ENCODE measurements at regions not wholly inside any gene's neighbourhood (a gene's known extent, or its start where the extent isn't known, plus 50 kb on each side); places are given as distances from the start of the nearest gene placed in this dataset.
"Not testable (repeated sequence)": the region's sequence is repeated elsewhere in the genome, so short reads cannot be mapped to it uniquely, and the experiment has no call there.

DNA sequence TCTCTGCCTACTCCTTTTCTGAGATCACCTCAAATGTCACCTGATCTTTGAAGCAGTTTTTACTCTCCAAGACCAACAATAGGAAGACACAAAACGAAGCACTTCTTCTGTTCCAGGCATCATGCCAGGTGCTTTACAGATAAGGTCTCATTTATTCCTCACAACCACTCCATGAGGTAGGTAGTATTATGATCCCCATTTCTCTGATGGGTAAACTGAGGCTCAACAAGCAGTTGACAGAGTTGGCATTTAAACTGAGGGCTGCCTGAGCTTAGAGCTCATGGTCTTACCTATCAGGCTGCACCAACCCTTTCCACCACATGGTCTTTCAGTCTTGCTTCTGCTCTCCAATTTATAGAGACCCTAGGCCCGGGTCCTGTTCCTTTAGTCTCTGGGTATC, 147.2 kb upstream of the JUN start:
- no peak for DNase-seq (ENCODE audit: low read depth in 3 of 3, low spot score in 2 of 3)

DNA sequence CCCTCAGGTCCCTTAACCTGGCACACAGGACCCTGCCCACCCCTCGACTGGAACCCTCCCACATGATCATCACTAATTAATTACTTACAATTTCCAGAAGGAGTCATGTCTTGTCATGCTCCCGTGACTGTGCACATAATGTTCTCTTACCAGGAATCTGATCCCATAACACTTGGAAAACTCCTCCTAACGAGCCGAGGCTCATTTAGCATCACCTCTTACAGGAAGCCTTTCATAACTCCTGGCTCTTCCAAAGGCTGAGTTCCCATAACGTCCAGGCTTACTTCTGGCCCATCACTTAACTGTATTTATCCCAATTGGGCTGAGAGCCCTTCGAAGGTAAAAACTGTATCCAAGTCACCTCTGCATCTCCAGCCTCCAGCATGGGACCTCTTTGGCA, 147.9 kb upstream of the JUN start:
- no peak for DNase-seq (ENCODE audit: low read depth in 3 of 3, low spot score in 2 of 3)

DNA sequence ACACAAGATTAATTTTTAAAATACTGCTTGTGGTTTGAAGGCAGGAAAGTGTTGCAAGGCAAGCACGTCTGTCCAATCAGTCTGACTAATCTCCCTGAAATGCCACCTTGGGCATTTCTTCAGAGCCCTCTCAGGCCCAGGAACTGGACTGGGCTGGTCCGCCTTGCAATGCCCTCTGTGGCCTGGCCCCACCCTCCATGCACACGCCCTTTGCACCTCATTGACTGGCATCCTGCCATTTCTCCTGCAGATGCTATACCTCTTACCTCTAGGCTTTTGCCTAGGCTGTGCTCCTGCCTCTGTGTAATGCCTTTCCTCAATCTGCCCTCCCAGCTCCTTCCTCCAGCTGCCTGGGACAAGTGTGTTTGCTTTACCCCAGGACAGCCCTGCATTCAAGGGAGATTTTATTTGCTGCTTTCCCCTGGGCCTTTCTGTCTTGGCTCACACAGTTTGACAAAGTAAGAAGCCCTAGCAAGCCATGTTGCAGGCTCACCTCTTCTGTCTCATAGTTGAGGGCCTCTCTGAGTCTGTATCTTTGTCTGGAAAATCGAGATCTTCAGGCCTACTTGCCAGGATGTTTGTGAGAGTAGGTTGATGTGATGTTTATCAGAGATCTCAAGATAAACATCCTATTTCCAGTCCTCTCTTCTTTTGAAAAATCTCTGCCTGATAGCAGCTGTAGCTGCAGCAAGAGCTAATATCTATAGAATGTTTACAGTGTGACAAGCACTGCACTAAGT, 149.2 kb upstream of the JUN start:
- no peak for DNase-seq (ENCODE audit: low read depth in 3 of 3, low spot score in 2 of 3)

DNA sequence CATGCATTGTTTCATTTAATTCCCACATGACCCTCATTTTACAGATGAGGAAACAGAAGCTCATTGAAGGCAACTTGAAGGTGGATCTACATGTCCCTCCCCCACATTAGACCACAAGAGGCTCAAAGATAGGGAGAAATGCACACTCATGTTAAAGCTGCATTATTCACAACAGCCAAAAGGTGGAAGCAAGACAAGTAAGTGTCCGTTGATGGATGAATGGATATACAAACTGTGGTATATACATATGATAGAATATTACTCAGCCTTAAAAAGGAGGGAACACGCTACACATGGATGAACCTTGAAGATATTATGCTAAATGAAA, 149.7 kb upstream of the JUN start:
- no peak for DNase-seq (ENCODE audit: low read depth in 3 of 3, low spot score in 2 of 3)

DNA sequence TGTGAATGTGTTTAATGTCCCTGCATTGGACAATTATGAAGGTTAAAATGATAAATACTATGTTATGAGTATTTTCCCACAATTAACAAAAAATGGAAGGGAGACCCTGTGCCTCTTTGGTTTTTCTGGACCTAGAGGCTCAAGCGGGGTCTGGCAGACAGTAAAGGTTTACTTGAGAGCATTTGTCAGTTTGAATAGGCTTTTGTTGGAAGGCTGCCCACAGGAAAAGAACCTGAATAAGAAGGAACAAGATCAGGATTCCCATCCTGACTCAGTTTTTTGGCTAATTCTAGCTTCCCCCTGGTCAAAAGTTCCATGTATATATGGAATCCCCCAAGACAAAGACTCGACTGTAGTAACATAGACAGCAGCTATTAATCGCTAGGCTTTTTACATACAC, 150.9 kb upstream of the JUN start:
- no peak for DNase-seq (ENCODE audit: low read depth in 3 of 3, low spot score in 2 of 3)

DNA sequence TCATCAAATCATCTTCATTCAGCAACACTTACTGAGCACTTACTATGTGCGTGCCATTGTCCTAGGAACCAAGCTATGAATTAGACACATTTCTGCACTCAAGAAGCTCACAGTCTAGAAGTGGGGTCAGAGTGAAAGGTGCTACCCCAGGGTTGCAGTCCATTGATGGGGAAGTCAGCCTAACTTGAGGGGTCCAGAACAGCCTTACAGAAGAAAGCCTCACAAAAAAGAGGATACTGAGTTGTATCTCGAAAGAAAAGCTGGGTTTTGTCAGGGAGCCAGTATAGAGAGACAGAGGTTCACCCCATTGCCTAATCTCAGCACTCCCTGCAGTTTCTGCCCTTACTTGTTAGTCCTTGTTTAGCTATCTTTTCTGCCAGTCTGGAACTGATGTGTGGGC, 153.1 kb upstream of the JUN start:
- DNase-seq (ENCODE audit: low read depth in 3 of 3, low spot score in 2 of 3) = no peak

DNA sequence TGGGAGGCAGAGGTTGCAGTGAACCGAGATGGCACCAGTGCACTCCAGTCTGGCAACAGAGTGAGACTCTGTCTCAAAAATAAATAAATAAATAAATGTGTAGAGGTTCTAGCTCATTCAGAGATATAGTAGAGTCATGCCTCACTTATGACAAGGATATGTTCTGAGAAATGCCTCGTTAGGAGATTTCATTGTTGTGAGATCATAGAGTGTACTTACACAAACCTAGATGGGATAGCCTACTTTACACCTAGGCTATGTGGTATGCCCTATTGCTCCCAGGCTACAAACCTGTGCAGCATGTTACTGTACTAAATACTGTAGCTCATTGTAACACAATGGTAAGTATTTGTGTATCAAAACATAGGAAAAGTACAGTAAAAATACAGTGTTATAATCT, 155.3 kb upstream of the JUN start:
- no peak for DNase-seq (ENCODE audit: low read depth in 3 of 3, low spot score in 2 of 3)

DNA sequence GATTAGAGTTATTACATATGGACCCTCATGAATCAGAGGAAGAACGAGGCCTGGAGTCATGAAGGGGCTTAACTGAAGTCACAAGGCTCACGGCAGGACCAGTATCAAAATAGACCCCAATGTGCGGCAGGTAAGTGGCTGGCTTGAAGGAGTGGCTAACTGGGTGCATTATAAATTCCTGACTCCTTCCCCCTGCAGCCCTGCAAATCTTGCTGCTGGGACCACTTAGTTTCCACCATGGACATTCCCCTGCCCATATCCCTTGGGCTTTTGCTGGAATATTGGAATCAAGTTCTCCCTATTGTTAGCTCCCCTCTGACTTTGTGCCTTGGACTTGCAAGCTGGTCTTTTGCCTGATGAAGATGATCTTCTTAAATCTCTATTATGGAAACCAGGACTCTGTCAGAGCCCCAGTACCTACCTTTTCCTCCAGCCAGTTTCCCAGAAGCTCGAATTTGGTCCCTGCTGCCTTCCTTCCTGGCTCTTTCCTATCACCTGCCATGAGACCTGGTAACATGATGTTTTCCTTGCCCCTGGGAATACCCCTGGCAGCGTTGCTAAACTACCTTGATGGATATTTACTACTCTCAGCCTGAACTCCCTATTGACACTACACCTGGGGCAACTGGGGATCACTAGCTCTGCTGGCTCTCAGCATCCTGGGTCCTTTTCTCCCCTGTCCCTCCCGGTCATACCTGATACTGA, 156.0 kb upstream of the JUN start:
- no peak for DNase-seq (ENCODE audit: low read depth in 3 of 3, low spot score in 2 of 3)

DNA sequence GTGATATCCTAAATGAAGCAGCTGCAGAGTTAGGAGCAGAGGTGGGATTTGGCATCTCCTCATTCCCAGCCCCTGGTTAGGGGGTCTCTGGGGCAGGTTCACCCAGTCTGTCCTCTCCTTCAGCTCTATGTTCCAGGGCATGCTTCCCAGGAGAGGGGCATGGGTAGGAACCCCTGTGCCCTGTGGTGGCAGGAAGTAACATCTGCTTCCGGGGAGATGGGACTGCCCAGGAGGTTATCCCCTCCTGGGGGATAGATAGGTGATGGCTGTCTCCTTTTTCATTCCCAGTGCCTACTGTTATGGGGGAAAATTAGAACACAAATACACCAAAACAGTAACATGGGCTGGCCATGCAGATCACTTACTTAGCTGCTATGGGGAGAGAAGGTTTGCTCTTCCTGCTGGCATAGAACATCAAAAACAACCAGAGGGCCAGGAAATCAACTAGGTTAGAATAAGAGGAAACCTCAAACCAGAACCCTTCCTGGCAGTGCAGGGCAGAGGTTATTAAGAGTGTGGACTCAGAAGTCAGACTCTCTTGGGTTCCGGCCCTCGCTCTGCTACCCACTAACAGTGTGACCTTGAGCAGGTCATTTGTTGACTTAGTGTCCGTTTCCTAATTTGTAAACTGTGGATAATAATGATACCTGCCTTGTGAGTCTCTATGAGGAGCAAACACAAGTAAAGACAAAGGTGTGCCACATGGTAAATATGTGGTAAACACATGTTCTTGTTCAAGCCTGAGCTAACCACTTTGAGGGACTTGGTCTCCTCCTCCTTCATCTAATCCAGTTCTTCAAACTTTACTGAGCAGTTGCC, 157.8 kb upstream of the JUN start:
- DNase-seq (ENCODE audit: low read depth in 3 of 3, low spot score in 2 of 3) = no peak

DNA sequence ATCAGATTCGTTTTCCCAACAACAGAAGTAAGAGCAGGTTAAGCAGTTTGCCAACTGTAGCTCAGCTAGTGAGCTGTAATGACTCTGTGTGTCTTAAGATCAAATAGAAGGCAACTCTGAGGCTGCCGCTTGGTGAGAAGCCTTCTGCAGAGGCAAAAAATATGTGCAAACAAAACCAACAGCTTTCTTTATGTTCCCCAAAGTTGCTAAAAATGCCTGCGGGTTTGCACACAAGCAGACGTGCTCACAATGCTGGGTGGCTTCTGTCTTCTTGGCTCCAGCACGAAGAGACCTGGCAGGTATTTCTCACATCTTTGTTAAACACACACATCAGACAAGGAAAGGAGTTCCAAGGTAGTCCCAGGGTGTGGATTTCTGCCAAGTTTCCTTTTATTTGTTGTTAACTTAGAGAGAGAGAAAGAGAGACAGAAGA, 158.9 kb upstream of the JUN start:
- no peak for DNase-seq (ENCODE audit: low read depth in 3 of 3, low spot score in 2 of 3)

DNA sequence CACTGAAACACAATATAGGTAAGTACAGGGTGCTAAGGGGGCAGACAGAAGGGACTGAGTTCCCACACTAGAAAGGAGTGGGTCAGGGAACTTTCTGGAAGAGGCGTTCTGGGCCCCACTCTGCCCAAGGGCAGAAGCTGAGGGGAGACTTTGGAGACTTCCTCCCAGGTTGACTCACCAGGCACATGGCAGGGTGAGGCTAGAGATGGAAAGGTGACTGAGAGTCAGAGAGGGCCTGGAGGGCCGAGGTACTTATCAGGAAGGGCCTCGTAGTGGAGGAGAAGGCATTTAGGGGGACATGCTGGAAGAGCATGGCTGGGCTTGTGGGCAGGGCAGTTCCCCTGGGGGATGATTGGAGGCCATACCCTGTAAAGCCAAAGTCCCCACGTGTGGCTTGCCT, 159.9 kb upstream of the JUN start:
- DNase-seq (ENCODE audit: low read depth in 3 of 3, low spot score in 2 of 3) = no peak

DNA sequence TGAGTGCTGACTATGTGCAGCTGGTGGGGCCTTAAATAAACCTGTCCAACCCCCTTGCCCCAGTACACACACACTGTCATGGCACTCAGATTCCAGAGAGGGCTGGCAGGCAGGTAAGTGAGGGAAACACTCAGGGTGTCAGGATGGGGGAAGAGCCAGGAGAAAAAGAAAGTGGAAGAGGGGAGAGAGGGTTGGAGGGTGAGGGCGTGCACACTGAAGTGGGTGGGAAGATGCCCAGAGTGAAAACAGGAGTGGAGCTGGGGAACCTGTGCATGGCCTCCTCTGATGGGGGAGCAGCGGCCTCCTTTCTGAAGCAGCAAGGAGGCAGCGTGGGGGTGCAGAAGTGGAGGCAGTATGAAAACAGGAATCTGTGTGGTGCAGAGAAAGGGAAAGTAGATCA, 160.6 kb upstream of the JUN start:
- no peak for DNase-seq (ENCODE audit: low read depth in 3 of 3, low spot score in 2 of 3)

DNA sequence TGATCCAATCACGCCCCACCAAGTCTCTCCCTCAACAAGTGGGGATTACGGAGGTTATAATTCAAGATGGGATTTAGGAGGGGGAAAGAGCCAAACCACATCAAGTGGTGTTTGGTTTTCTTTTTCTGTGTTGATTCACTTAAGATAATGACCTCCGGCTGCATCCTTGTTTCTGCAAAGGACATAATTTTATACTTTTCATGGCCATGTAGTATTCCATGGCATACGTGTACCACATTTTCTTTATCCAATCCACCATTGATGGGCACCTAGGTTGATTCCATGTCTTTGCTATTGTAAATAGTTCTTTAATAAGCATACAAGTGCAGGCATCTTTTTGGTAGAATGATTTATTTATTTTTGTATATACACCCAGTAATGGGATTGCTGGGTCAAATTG, 162.5 kb upstream of the JUN start:
- DNase-seq (ENCODE audit: low read depth in 3 of 3, low spot score in 2 of 3) = no peak

DNA sequence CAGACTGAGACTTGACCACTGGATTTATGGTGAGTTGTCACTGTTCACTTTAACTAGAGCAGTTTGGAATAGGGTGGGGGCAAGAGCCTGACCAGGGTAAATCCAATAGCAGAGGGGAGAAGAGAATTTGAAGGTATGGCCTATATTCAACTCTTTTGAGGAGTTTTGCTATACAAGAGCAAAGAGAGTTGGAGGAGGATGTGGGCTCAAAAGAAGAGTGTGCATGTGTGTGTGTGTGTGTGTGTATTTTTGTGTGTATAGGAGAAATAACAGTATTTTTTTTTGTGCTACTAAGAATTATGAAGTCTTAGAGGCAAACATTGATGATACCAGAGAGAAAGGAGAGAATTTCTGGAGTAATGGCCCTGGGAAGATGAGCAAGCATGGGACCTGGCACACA, 164.8 kb upstream of the JUN start:
- DNase-seq (ENCODE audit: low read depth in 3 of 3, low spot score in 2 of 3) = no peak

DNA sequence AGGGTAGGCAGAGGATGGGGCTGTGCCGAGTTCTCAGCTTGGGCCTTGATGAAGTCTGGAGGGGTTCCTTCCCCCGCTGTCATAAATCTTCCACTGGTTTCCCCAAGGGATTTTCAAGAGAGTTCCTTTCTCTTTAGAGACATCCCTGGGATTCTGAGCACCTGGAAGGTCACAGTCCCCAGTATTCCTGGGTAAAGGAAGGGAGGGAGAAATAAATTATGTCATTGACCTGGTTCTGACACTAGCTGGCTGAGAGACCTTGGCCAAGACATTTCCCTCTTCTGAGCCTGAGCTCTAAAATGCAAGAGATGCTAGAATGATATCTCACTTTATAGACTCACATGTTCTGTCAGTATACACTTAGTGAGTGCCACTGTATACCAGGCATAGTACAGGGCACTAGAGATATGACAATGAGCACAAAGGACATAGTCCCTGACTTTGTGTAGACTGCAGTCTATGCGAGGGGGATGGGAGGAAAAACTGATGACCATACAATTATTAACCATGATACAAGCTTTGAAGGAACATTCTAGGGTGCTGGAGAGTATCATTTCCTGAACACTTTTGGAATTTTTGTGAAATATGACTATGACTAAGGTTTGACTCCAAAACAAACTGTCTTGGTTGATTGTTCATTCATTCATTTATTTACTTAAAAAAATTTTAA, 165.8 kb upstream of the JUN start:
- no peak for DNase-seq (ENCODE audit: low read depth in 3 of 3, low spot score in 2 of 3)

DNA sequence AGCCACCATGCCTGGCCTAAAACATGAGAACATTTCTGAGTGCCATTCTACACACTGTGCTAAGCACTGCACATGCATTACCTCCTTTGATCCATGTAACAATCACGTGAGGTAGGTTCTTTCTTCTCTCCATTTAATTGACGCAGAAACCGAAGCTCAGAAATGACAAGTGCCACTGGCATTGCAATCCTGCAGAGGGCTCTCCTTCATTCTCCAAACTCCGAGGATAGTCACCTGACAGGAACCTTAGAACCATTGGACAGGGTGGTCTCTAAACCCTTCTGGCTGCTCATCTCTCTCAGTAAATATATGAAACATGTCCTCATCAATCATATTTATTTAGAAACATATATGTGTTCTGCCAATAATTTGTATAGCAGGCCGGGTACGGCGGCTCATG, 167.1 kb upstream of the JUN start:
- DNase-seq (ENCODE audit: low read depth in 3 of 3, low spot score in 2 of 3) = no peak

DNA sequence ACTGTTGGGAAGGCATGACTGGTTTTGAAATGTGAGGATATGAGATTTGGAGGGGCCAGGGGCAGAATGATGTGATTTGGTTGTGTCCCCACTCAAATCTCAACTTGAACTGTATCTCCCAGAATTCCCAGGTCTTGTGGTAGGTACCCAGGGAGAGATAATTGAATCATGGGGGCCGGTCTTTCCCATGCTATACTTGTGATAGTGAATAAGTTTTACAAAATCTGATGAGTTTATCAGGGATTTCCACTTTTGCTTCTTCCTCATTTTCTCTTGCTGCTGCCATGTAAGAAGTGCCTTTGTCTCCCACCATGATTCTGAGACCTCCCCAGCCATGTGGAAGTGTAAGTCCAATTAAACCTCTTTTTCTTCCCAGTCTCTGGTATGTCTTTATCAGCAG, 170.1 kb upstream of the JUN start:
- DNase-seq (ENCODE audit: low read depth in 3 of 3, low spot score in 2 of 3) = not testable (repeated sequence)

DNA sequence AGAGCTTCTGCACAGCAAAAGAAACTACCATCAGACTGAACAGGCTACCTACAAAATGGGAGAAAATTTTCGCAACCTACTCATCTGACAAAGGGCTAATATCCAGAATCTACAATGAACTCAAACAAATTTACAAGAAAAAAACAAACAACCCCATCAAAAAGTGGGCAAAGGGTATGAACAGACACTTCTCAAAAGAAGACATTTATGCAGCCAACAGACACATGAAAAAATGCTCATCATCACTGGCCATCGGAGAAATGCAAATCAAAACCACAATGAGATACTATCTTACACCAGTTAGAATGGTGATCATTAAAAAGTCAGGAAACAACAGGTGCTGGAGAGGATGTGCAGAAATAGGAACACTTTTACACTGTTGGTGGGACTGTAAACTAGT, 179.4 kb upstream of the JUN start:
- DNase-seq (ENCODE audit: low read depth in 3 of 3, low spot score in 2 of 3) = not testable (repeated sequence)

DNA sequence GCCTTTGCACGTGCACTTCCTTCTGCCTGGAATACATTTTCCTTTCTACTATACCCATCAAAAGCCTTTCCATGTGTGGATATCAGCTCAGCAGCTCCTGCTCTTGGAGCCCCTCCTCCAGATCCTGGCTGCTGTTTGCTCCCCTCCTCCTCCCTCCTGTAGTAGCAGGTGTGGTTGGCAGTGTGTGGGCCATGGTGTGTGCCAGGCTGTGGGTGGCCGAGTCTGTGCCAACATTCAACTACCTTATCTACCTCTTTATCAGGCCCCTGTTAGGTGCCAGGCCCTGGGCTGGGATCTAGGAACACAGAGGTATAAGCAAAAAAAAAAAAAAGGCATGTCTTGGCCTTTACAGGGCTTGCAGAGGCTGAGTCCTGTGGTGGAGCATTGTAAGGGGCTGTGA, 180.6 kb upstream of the JUN start:
- no peak for DNase-seq (ENCODE audit: low read depth in 3 of 3, low spot score in 2 of 3)

DNA sequence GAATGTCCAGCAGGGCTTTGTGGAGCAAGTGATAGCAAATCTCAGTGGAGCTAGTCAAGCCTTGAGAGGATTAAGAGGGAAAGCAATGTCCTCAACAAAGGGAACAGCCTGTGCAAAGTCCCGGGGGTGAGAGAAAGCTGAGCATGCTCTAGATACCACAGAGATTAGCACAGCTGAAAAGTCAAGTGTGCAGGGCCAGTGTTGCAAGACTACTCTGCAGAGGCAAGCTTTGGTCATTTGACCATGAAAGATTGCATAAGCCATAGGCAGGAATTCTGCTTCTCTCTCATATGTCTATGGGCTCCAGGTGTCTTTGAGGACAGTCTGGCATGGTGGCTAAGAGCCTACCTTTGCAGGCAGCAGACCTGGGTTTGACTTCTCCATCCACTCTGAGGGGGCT, 181.0 kb upstream of the JUN start:
- no peak for DNase-seq (ENCODE audit: low read depth in 3 of 3, low spot score in 2 of 3)
